HepG2 (cell line): ENCODE measurements at regions not wholly inside any gene's neighbourhood (a gene's known extent, or its start where the extent isn't known, plus 50 kb on each side); places are given as distances from the start of the nearest gene placed in this dataset.

Experiments used
- BHLHE40 ChIP-seq: IDR thresholded peaks from 2 replicates; pipeline ENCODE4 v1.6.1; 2011; ENCODE audit warnings: low read length, improper control_type of control experiment
- CEBPG ChIP-seq: IDR thresholded peaks from 2 replicates; pipeline ENCODE4 v1.6.1; 2016
- EHMT2 ChIP-seq: fragments of 200-600 bp; sonication (generic); IDR thresholded peaks from 2 replicates; pipeline ENCODE4 v1.7.0; 2017; ENCODE audit warnings: antibody characterized with exemption, low read depth, low read length, borderline replicate concordance
- ELF1 ChIP-seq: sonication (generic); formaldehyde crosslinking; IDR thresholded peaks from 2 replicates; pipeline ENCODE4 v1.4.0; 2020; ENCODE audit warnings: missing genetic modification reagents
- FLYWCH1 ChIP-seq: sonication (generic); formaldehyde crosslinking; IDR thresholded peaks from 2 replicates; pipeline ENCODE4 v1.8.1; 2023; ENCODE audit warnings: mild to moderate bottlenecking, missing genetic modification reagents
- HNF4A ChIP-seq: sonication (generic); formaldehyde crosslinking; IDR thresholded peaks from 2 replicates; pipeline ENCODE4 v1.4.0; 2020; ENCODE audit warnings: missing genetic modification reagents
- NONO ChIP-seq, 2 experiments: fragments of 450-650 bp in 1 of 2; sonication (generic) in 1 of 2; formaldehyde crosslinking in 1 of 2; IDR thresholded peaks in 1 of 2; conservative IDR thresholded peaks in 1 of 2; 2 replicates each; pipeline versions ENCODE4 v1.6.1 to v1.8.0; 2017 to 2022; ENCODE audit warnings: mild to moderate bottlenecking in 1 of 2, missing genetic modification reagents in 1 of 2, moderate library complexity in 1 of 2
- NR2F2 ChIP-seq: IDR thresholded peaks from 2 replicates; pipeline ENCODE4 v1.6.1; 2012; ENCODE audit warnings: low read depth, inconsistent platforms, borderline replicate concordance
- RARG ChIP-seq: sonication (generic); formaldehyde crosslinking; IDR thresholded peaks from 2 replicates; pipeline ENCODE4 v1.4.0; 2020; ENCODE audit warnings: low read depth, mild to moderate bottlenecking, missing genetic modification reagents
- RBAK ChIP-seq: sonication (generic); formaldehyde crosslinking; IDR thresholded peaks from 2 replicates; pipeline ENCODE4 v1.5.1; 2020; ENCODE audit warnings: mild to moderate bottlenecking, missing genetic modification reagents
- SMC3 ChIP-seq: IDR thresholded peaks from 2 replicates; pipeline ENCODE4 v1.6.1; 2011; ENCODE audit warnings: low read length, improper control_type of control experiment
- ZEB1 ChIP-seq: IDR thresholded peaks from 2 replicates; pipeline ENCODE4 v1.6.1; 2012; ENCODE audit warnings: mild to moderate bottlenecking, low read depth, inconsistent platforms; ENCODE audit not compliant: insufficient replicate concordance
- ZFP82 ChIP-seq: sonication (generic); formaldehyde crosslinking; IDR thresholded peaks from 2 replicates; pipeline ENCODE4 v1.5.1; 2020; ENCODE audit warnings: mild to moderate bottlenecking, missing genetic modification reagents, borderline replicate concordance
- ZNF431 ChIP-seq: sonication (generic); formaldehyde crosslinking; IDR thresholded peaks from 2 replicates; pipeline ENCODE4 v1.9.0; 2022; ENCODE audit warnings: missing genetic modification reagents, low read depth, mild to moderate bottlenecking, borderline replicate concordance
- ZNF432 ChIP-seq: sonication (generic); formaldehyde crosslinking; IDR thresholded peaks from 2 replicates; pipeline ENCODE4 v1.5.0; 2020; ENCODE audit warnings: missing genetic modification reagents, mild to moderate bottlenecking, borderline replicate concordance
- TF ChIP-seq, protein P1 (sequence below): sonication (generic); formaldehyde crosslinking; IDR thresholded peaks from 2 replicates; pipeline ENCODE4 v1.4.0; 2020; ENCODE audit warnings: missing genetic modification reagents, borderline replicate concordance
- TF ChIP-seq, protein P2 (sequence below): sonication (generic); formaldehyde crosslinking; IDR thresholded peaks from 2 replicates; pipeline ENCODE4 v1.5.0; 2020; ENCODE audit warnings: mild to moderate bottlenecking, missing genetic modification reagents
- TF ChIP-seq, protein P3 (sequence below): sonication (generic); formaldehyde crosslinking; IDR thresholded peaks from 2 replicates; pipeline ENCODE4 v1.4.0; 2020; ENCODE audit warnings: low read depth, missing genetic modification reagents
- TF ChIP-seq, protein P4 (sequence below): sonication (generic); formaldehyde crosslinking; IDR thresholded peaks from 2 replicates; pipeline ENCODE4 v1.4.0; 2020; ENCODE audit warnings: missing genetic modification reagents

DNA sequence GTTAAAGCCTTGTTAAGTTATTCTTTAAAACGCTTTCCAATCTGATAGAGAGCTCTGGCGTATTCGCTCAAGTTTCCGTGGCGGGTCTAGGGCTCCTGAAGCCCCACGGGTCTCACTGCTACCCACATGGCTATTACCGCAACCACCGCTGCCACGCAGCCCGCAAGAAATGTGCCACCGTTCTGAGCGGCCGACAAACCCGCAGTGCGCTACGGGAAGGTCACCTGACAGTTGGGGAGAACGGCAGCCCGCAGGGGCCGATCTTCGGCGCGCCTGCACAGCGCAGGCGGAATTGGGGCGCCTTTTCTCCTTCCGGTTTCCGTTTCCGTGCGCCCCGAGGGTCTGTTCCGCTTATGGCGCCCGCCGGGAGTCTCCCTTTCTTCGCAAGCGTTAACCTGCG is 76.6 kb upstream of the SNRPN start (continued):
- TF ChIP-seq, protein P1, sequence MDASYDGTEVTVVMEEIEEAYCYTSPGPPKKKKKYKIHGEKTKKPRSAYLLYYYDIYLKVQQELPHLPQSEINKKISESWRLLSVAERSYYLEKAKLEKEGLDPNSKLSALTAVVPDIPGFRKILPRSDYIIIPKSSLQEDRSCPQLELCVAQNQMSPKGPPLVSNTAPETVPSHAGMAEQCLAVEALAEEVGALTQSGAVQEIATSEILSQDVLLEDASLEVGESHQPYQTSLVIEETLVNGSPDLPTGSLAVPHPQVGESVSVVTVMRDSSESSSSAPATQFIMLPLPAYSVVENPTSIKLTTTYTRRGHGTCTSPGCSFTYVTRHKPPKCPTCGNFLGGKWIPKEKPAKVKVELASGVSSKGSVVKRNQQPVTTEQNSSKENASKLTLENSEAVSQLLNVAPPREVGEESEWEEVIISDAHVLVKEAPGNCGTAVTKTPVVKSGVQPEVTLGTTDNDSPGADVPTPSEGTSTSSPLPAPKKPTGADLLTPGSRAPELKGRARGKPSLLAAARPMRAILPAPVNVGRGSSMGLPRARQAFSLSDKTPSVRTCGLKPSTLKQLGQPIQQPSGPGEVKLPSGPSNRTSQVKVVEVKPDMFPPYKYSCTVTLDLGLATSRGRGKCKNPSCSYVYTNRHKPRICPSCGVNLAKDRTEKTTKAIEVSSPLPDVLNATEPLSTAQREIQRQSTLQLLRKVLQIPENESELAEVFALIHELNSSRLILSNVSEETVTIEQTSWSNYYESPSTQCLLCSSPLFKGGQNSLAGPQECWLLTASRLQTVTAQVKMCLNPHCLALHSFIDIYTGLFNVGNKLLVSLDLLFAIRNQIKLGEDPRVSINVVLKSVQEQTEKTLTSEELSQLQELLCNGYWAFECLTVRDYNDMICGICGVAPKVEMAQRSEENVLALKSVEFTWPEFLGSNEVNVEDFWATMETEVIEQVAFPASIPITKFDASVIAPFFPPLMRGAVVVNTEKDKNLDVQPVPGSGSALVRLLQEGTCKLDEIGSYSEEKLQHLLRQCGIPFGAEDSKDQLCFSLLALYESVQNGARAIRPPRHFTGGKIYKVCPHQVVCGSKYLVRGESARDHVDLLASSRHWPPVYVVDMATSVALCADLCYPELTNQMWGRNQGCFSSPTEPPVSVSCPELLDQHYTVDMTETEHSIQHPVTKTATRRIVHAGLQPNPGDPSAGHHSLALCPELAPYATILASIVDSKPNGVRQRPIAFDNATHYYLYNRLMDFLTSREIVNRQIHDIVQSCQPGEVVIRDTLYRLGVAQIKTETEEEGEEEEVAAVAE (CRISPR knock-in tag), result peak; percentile 52; the same call in 1 of the 2 replicates
- no peak for TF ChIP-seq RBAK (CRISPR knock-in tag)
- TF ChIP-seq ELF1 (CRISPR knock-in tag), result peak; percentile 87
- TF ChIP-seq ZNF431 (CRISPR knock-in tag), result no peak
- no peak for TF ChIP-seq ZNF432 (CRISPR knock-in tag)
- no peak for TF ChIP-seq ZEB1
- TF ChIP-seq SMC3, result no peak
- TF ChIP-seq, protein P2, sequence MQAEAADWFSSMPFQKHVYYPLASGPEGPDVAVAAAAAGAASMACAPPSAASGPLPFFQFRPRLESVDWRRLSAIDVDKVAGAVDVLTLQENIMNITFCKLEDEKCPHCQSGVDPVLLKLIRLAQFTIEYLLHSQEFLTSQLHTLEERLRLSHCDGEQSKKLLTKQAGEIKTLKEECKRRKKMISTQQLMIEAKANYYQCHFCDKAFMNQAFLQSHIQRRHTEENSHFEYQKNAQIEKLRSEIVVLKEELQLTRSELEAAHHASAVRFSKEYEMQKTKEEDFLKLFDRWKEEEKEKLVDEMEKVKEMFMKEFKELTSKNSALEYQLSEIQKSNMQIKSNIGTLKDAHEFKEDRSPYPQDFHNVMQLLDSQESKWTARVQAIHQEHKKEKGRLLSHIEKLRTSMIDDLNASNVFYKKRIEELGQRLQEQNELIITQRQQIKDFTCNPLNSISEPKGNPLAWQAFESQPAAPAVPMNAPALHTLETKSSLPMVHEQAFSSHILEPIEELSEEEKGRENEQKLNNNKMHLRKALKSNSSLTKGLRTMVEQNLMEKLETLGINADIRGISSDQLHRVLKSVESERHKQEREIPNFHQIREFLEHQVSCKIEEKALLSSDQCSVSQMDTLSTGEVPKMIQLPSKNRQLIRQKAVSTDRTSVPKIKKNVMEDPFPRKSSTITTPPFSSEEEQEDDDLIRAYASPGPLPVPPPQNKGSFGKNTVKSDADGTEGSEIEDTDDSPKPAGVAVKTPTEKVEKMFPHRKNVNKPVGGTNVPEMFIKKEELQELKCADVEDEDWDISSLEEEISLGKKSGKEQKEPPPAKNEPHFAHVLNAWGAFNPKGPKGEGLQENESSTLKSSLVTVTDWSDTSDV, result 0 out of 2 replicates have a peak, but pooled peaks have one; percentile 26
- TF ChIP-seq, protein P3, sequence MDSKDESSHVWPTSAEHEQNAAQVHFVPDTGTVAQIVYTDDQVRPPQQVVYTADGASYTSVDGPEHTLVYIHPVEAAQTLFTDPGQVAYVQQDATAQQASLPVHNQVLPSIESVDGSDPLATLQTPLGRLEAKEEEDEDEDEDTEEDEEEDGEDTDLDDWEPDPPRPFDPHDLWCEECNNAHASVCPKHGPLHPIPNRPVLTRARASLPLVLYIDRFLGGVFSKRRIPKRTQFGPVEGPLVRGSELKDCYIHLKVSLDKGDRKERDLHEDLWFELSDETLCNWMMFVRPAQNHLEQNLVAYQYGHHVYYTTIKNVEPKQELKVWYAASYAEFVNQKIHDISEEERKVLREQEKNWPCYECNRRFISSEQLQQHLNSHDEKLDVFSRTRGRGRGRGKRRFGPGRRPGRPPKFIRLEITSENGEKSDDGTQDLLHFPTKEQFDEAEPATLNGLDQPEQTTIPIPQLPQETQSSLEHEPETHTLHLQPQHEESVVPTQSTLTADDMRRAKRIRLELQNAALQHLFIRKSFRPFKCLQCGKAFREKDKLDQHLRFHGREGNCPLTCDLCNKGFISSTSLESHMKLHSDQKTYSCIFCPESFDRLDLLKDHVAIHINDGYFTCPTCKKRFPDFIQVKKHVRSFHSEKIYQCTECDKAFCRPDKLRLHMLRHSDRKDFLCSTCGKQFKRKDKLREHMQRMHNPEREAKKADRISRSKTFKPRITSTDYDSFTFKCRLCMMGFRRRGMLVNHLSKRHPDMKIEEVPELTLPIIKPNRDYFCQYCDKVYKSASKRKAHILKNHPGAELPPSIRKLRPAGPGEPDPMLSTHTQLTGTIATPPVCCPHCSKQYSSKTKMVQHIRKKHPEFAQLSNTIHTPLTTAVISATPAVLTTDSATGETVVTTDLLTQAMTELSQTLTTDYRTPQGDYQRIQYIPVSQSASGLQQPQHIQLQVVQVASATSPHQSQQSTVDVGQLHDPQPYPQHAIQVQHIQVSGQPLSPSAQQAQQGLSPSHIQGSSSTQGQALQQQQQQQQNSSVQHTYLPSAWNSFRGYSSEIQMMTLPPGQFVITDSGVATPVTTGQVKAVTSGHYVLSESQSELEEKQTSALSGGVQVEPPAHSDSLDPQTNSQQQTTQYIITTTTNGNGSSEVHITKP (CRISPR knock-in tag), result no peak
- TF ChIP-seq, protein P4, sequence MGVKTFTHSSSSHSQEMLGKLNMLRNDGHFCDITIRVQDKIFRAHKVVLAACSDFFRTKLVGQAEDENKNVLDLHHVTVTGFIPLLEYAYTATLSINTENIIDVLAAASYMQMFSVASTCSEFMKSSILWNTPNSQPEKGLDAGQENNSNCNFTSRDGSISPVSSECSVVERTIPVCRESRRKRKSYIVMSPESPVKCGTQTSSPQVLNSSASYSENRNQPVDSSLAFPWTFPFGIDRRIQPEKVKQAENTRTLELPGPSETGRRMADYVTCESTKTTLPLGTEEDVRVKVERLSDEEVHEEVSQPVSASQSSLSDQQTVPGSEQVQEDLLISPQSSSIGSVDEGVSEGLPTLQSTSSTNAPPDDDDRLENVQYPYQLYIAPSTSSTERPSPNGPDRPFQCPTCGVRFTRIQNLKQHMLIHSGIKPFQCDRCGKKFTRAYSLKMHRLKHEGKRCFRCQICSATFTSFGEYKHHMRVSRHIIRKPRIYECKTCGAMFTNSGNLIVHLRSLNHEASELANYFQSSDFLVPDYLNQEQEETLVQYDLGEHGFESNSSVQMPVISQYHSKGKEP (CRISPR knock-in tag), result no peak
- no peak for TF ChIP-seq HNF4A (CRISPR knock-in tag)
- no peak for TF ChIP-seq NONO (IDR thresholded peaks at IDR 0.05)
- peak; percentile 78 for TF ChIP-seq NONO (CRISPR knock-in tag; conservative IDR thresholded peaks at IDR 0.05)
- TF ChIP-seq EHMT2, result 0 out of 2 replicates have a peak, but pooled peaks have one; percentile 55
- TF ChIP-seq RARG, result no peak
- TF ChIP-seq BHLHE40, result no peak
- TF ChIP-seq CEBPG (CRISPR knock-in tag), result no peak
- no peak for TF ChIP-seq ZFP82
- TF ChIP-seq FLYWCH1 (CRISPR knock-in tag), result no peak
- no peak for TF ChIP-seq NR2F2
